Fibroblast of pulmonary artery (primary cell): ENCODE measurements at regions not wholly inside any gene's neighbourhood (a gene's known extent, or its start where the extent isn't known, plus 50 kb on each side); places are given as distances from the start of the nearest gene placed in this dataset.

ENCODE experiments used
- DNase-seq: peaks from one replicate; pipeline ENCODE4 v3.0.0-alpha.2; 2010; ENCODE audit warnings: low read depth
- H3K4me3 ChIP-seq: replicated peaks from 2 replicates; pipeline ENCODE4 v1.5.1; 2011; ENCODE audit warnings: low read depth, mild to moderate bottlenecking, control low read depth, low read length, moderate library complexity
- TF ChIP-seq, protein P1 (sequence below): IDR thresholded peaks from 2 replicates; pipeline ENCODE4 v1.5.1; 2011; ENCODE audit warnings: mild to moderate bottlenecking, control low read depth, low read length, inconsistent platforms; ENCODE audit errors: missing control alignments

- TF ChIP-seq, protein P1, sequence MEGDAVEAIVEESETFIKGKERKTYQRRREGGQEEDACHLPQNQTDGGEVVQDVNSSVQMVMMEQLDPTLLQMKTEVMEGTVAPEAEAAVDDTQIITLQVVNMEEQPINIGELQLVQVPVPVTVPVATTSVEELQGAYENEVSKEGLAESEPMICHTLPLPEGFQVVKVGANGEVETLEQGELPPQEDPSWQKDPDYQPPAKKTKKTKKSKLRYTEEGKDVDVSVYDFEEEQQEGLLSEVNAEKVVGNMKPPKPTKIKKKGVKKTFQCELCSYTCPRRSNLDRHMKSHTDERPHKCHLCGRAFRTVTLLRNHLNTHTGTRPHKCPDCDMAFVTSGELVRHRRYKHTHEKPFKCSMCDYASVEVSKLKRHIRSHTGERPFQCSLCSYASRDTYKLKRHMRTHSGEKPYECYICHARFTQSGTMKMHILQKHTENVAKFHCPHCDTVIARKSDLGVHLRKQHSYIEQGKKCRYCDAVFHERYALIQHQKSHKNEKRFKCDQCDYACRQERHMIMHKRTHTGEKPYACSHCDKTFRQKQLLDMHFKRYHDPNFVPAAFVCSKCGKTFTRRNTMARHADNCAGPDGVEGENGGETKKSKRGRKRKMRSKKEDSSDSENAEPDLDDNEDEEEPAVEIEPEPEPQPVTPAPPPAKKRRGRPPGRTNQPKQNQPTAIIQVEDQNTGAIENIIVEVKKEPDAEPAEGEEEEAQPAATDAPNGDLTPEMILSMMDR, result no peak
- H3K4me3 ChIP-seq, result no peak overlapping the region
- no peak for DNase-seq
Observed at GRCh38 chr3:28934126-28934813, 346.6 kb upstream of the RBMS3 start.

DNA sequence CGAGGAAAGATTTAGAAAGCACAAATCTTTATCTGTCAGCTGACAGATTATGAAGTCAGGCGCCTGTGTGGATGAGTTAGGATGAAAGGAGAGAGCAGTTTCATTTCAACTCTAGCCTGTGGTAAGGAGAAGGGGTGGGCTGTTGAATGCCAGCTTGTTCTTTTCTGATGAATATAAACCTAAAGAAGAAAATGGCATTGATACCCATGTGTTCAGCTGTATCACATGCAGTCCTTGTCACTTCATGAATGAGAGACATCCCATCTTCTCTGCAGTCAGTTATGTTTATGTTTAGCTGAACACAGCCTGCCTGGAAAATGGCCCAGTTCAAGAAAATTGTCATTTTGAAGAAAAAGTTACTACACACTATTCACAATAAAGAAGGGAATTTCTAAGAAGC, 345.7 kb upstream of the RBMS3 start:
- TF ChIP-seq, protein P1, result no peak
- H3K4me3 ChIP-seq, result no peak overlapping the region
- no peak for DNase-seq

- no peak overlapping the region for H3K4me3 ChIP-seq
- DNase-seq, result no peak
- TF ChIP-seq, protein P1, result no peak
Observed at GRCh38 chr3:28936154-28936553, 344.7 kb upstream of the RBMS3 start.

DNA sequence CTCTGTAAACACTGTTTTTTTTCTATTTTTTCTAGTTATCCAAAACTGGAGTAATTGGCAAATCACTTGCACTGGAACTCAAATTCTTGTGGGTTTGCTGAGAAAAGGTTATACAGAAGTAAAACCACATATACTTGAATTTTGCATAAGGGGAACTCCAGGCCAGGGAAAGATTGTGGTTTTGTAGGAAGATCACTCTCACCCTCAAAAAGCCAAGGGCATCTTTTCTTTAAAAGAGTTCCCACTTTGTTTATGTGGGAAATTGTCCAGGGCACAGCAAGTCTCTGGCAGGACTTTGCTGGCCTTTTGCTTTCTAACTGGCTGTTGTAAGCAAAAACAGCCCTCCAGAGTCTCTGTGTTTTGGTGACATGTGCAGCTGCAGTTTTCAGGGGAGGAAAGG, 340.3 kb upstream of the RBMS3 start:
- peak; percentile 90 for DNase-seq
- TF ChIP-seq, protein P1, result no peak
- H3K4me3 ChIP-seq, result no peak overlapping the region

DNA sequence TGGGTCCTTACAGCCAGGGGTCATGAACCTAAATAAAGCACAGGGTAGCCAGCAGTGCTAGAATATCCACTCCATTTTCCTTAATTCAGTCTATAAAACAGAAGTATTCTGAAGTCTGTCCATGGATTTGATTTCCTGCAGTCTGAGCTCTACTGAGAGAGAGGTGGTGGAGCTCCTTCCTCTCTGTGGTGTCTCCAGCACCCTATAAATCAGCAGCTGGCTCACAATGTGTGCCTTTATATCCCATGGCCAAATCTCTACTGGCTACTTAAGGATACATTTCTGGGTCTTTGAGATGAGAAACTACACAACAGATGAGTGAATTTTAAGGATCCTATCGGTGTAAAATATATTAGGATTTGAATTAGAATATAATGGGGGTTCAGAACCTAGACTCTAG, 339.9 kb upstream of the RBMS3 start:
- DNase-seq, result no peak
- TF ChIP-seq, protein P1, result no peak
- no peak overlapping the region for H3K4me3 ChIP-seq

- no peak for DNase-seq
- no peak overlapping the region for H3K4me3 ChIP-seq
- TF ChIP-seq, protein P1, result no peak
Observed at GRCh38 chr3:28947061-28947460, 333.8 kb upstream of the RBMS3 start.

- no peak overlapping the region for H3K4me3 ChIP-seq
- DNase-seq, result no peak
Observed at GRCh38 chr3:28947751-28948150, 333.1 kb upstream of the RBMS3 start.

More at GRCh38 chr3:28947751-28948150, 333.1 kb upstream of the RBMS3 start:
- TF ChIP-seq, protein P1, result no peak
